ENCODE measurements at regions not wholly inside any gene's neighbourhood (a gene's known extent, or its start where the extent isn't known, plus 50 kb on each side); places are given as distances from the start of the nearest gene placed in this dataset.

- no peak overlapping the region for H3K4me3 ChIP-seq (ENCODE audit: low read depth, low read length)
- no peak for DNase-seq (ENCODE audit: low read depth)
- in situ Hi-C loops (cut with HindIII; ENCODE audit: low sequenced_read_pairs) = no loop called here
- TF ChIP-seq CTCF (IDR thresholded peaks at IDR 0.05; ENCODE audit: low read depth, low read length, missing control alignments) = no peak
These were observed 2349.0 kb upstream of the TENM3 start for GRCh38 chr4:179894066-179894778.

GRCh38 chr4:179919587-179919986, 2323.6 kb upstream of the TENM3 start:
- DNase-seq (ENCODE audit: low read depth) = no peak
- H3K4me3 ChIP-seq (ENCODE audit: low read depth, low read length) = no peak overlapping the region
- in situ Hi-C loops (cut with HindIII; ENCODE audit: low sequenced_read_pairs) = no loop called here
- no peak for TF ChIP-seq CTCF (IDR thresholded peaks at IDR 0.05; ENCODE audit: low read depth, low read length, missing control alignments)

GRCh38 chr4:179927473-179927872, 2315.7 kb upstream of the TENM3 start:
- TF ChIP-seq CTCF (IDR thresholded peaks at IDR 0.05; ENCODE audit: low read depth, low read length, missing control alignments) = no peak
- no peak for DNase-seq (ENCODE audit: low read depth)
- H3K4me3 ChIP-seq (ENCODE audit: low read depth, low read length) = no peak overlapping the region
- in situ Hi-C loops (cut with HindIII; ENCODE audit: low sequenced_read_pairs) = no loop called here

GRCh38 chr4:179941911-179942310, 2301.3 kb upstream of the TENM3 start:
- in situ Hi-C loops (cut with HindIII; ENCODE audit: low sequenced_read_pairs) = no loop called here
- no peak for TF ChIP-seq CTCF (IDR thresholded peaks at IDR 0.05; ENCODE audit: low read depth, low read length, missing control alignments)
- no peak overlapping the region for H3K4me3 ChIP-seq (ENCODE audit: low read depth, low read length)
- no peak for DNase-seq (ENCODE audit: low read depth)

- no peak for TF ChIP-seq CTCF (IDR thresholded peaks at IDR 0.05; ENCODE audit: low read depth, low read length, missing control alignments)
- in situ Hi-C loops (cut with HindIII; ENCODE audit: low sequenced_read_pairs) = no loop called here
- no peak overlapping the region for H3K4me3 ChIP-seq (ENCODE audit: low read depth, low read length)
- DNase-seq (ENCODE audit: low read depth) = no peak
These were observed 2266.4 kb upstream of the TENM3 start for GRCh38 chr4:179976777-179977176.

- in situ Hi-C loops (cut with HindIII; ENCODE audit: low sequenced_read_pairs) = no loop called here
- no peak for DNase-seq (ENCODE audit: low read depth)
- no peak overlapping the region for H3K4me3 ChIP-seq (ENCODE audit: low read depth, low read length)
- TF ChIP-seq CTCF (IDR thresholded peaks at IDR 0.05; ENCODE audit: low read depth, low read length, missing control alignments) = no peak
These were observed 2265.8 kb upstream of the TENM3 start for GRCh38 chr4:179977378-179977777.

Data from astrocyte of the cerebellum (primary cell).